ENCODE measurements at regions not wholly inside any gene's neighbourhood (a gene's known extent, or its start where the extent isn't known, plus 50 kb on each side); places are given as distances from the start of the nearest gene placed in this dataset.

- Mint-ChIP-seq H3K27ac (no peak overlapping the region), H3K27me3 (ENCODE audit: low read depth, poor library complexity) (peaks cover 3% of the 10 kb centered on the region), H3K36me3 (ENCODE audit: low read depth) (no peaks in the 10 kb centered on the region), H3K4me3 (no peak overlapping the region), H3K9me3 (no peaks in the 10 kb centered on the region), H3K4me1 (peaks cover 6% of the 10 kb centered on the region)
- no peak for TF ChIP-seq CTCF (IDR thresholded peaks at IDR 0.05)
- DNase-seq: no peak
These were observed 51.0 kb upstream of the VEGFC start for GRCh38 chr4:176843710-176844109.

GRCh38 chr4:176844448-176844847, 51.7 kb upstream of the VEGFC start:
- Mint-ChIP-seq H3K27me3 (ENCODE audit: low read depth, poor library complexity) (peaks cover 3% of the 10 kb centered on the region), H3K27ac (no peak overlapping the region), H3K4me1 (peaks cover 4% of the 10 kb centered on the region)

GRCh38 chr4:176845636-176846035, 52.9 kb upstream of the VEGFC start:
- H3K9me3 Mint-ChIP-seq: no peaks in the 10 kb centered on the region
- H3K27me3 Mint-ChIP-seq (ENCODE audit: low read depth, poor library complexity): peaks cover 2% of the 10 kb centered on the region
- H3K36me3 Mint-ChIP-seq (ENCODE audit: low read depth): no peaks in the 10 kb centered on the region

More at GRCh38 chr4:176844448-176844847, 51.7 kb upstream of the VEGFC start:
- H3K36me3 Mint-ChIP-seq (ENCODE audit: low read depth): no peaks in the 10 kb centered on the region
- no peak for DNase-seq
- no peaks in the 10 kb centered on the region for H3K9me3 Mint-ChIP-seq
- no peak for TF ChIP-seq CTCF (IDR thresholded peaks at IDR 0.05)
- no peak overlapping the region for H3K4me3 Mint-ChIP-seq

GRCh38 chr4:176849076-176849475, 56.4 kb upstream of the VEGFC start:
- no peaks in the 10 kb centered on the region for H3K9me3 Mint-ChIP-seq
- H3K27ac Mint-ChIP-seq: no peak overlapping the region
- H3K4me3 Mint-ChIP-seq: no peak overlapping the region
- H3K27me3 Mint-ChIP-seq (ENCODE audit: low read depth, poor library complexity): no peaks in the 10 kb centered on the region
- no peak for TF ChIP-seq CTCF (IDR thresholded peaks at IDR 0.05)
- no peaks in the 10 kb centered on the region for H3K4me1 Mint-ChIP-seq
- no peak for DNase-seq
- no peaks in the 10 kb centered on the region for H3K36me3 Mint-ChIP-seq (ENCODE audit: low read depth)

More at GRCh38 chr4:176845636-176846035, 52.9 kb upstream of the VEGFC start:
- Mint-ChIP-seq H3K4me1 (no peaks in the 10 kb centered on the region), H3K4me3 (no peak overlapping the region), H3K27ac (no peak overlapping the region)
- DNase-seq: no peak
- no peak for TF ChIP-seq CTCF (IDR thresholded peaks at IDR 0.05)

GRCh38 chr4:176850436-176850835, 57.7 kb upstream of the VEGFC start:
- Mint-ChIP-seq H3K9me3 (no peaks in the 10 kb centered on the region), H3K36me3 (ENCODE audit: low read depth) (no peaks in the 10 kb centered on the region), H3K4me3 (no peak overlapping the region), H3K27me3 (ENCODE audit: low read depth, poor library complexity) (no peaks in the 10 kb centered on the region), H3K27ac (no peak overlapping the region), H3K4me1 (no peaks in the 10 kb centered on the region)
- TF ChIP-seq CTCF (IDR thresholded peaks at IDR 0.05): no peak
- DNase-seq: no peak

GRCh38 chr4:176856421-176856820, 63.7 kb upstream of the VEGFC start:
- H3K36me3 Mint-ChIP-seq (ENCODE audit: low read depth): no peaks in the 10 kb centered on the region
- H3K27ac Mint-ChIP-seq: no peak overlapping the region
- TF ChIP-seq CTCF (IDR thresholded peaks at IDR 0.05): no peak
- H3K9me3 Mint-ChIP-seq: no peaks in the 10 kb centered on the region
- DNase-seq: no peak
- no peaks in the 10 kb centered on the region for H3K4me1 Mint-ChIP-seq
- H3K4me3 Mint-ChIP-seq: no peak overlapping the region
- H3K27me3 Mint-ChIP-seq (ENCODE audit: low read depth, poor library complexity): no peaks in the 10 kb centered on the region

All from nephron progenitor cell (in vitro differentiated cells).